HL-60 (cell line): ENCODE measurements at regions not wholly inside any gene's neighbourhood (a gene's known extent, or its start where the extent isn't known, plus 50 kb on each side); places are given as distances from the start of the nearest gene placed in this dataset.

ENCODE experiments used
- CTCF ChIP-seq: IDR thresholded peaks from one replicate; pipeline ENCODE4 v1.5.1; 2011; ENCODE audit warnings: low read length, control low read depth, inconsistent platforms; ENCODE audit not compliant: insufficient read depth
- POLR2AphosphoS5 ChIP-seq: IDR thresholded peaks from 2 replicates; pipeline ENCODE4 v1.6.1; 2012; ENCODE audit warnings: low read depth
- TF ChIP-seq, protein P1 (sequence below): IDR thresholded peaks from 2 replicates; pipeline ENCODE4 v1.6.1; 2012; ENCODE audit warnings: low read depth; ENCODE audit not compliant: insufficient replicate concordance

DNA sequence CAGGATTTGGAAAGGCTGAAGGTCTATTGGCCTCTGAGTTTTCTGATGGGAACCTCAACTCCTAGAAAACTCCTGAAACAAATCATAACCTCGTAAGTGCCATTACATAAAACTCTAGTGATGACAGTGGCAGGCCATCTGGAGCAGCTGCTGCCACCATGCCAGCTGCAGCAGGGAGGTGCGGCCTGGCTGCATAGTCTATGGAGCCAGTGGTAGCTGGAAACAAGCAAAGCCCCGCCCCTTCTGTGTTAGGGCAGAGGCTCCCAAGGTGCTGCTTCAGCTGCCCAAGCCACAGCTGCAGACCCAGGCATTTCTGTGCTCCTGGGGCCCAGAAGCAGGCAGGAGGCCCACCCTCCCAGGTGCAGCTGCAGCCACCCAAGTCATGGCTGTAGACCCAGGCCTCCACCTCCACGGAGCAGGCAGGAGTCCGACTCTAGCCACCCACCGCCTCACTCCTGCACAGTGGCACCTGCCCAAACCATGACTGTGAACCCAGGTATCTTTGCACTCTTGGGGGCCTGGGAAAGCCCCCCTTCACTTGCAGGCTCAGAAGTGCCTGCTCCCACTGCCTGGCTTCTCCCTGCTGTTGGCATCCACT is 254.1 kb upstream of the KCNJ16 start:
- TF ChIP-seq CTCF (no peak), POLR2AphosphoS5 (no peak)
- TF ChIP-seq, protein P1, sequence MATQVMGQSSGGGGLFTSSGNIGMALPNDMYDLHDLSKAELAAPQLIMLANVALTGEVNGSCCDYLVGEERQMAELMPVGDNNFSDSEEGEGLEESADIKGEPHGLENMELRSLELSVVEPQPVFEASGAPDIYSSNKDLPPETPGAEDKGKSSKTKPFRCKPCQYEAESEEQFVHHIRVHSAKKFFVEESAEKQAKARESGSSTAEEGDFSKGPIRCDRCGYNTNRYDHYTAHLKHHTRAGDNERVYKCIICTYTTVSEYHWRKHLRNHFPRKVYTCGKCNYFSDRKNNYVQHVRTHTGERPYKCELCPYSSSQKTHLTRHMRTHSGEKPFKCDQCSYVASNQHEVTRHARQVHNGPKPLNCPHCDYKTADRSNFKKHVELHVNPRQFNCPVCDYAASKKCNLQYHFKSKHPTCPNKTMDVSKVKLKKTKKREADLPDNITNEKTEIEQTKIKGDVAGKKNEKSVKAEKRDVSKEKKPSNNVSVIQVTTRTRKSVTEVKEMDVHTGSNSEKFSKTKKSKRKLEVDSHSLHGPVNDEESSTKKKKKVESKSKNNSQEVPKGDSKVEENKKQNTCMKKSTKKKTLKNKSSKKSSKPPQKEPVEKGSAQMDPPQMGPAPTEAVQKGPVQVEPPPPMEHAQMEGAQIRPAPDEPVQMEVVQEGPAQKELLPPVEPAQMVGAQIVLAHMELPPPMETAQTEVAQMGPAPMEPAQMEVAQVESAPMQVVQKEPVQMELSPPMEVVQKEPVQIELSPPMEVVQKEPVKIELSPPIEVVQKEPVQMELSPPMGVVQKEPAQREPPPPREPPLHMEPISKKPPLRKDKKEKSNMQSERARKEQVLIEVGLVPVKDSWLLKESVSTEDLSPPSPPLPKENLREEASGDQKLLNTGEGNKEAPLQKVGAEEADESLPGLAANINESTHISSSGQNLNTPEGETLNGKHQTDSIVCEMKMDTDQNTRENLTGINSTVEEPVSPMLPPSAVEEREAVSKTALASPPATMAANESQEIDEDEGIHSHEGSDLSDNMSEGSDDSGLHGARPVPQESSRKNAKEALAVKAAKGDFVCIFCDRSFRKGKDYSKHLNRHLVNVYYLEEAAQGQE = no peak
